ENCODE measurements at regions not wholly inside any gene's neighbourhood (a gene's known extent, or its start where the extent isn't known, plus 50 kb on each side); places are given as distances from the start of the nearest gene placed in this dataset.
"Not testable (repeated sequence)": the region's sequence is repeated elsewhere in the genome, so short reads cannot be mapped to it uniquely, and the experiment has no call there.

DNA sequence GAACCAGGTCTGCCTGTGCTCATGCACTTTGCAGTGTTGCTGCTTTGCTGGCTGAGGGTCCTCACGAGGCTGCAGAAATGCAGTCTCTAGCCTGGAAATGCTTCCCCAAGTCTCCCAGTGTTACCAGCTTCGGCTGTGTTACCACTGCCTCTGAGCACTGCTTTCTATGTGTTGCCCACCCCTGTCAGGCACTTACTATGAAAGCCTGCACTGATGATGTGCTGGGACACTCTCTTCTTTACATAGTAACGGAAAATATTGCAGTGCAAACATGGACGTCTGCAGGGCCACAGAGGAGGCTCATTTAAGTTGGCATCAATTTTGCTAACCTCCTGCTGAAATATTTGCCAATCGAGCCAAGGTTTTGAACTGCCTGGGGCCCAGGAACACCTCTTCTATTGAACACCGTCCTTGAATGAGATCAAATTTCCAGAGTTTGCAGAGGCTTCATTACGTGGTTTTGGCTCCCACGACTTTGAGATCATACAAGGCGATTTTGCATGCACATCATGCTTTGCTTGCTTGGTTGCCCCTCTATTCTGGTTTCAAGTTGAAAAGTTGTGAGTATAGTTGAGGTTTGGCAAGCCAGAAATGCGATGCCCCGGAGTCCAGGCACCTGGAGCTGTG is 404.7 kb upstream of the PODXL start:
- no peak for DNase-seq (ENCODE audit: low spot score)

DNA sequence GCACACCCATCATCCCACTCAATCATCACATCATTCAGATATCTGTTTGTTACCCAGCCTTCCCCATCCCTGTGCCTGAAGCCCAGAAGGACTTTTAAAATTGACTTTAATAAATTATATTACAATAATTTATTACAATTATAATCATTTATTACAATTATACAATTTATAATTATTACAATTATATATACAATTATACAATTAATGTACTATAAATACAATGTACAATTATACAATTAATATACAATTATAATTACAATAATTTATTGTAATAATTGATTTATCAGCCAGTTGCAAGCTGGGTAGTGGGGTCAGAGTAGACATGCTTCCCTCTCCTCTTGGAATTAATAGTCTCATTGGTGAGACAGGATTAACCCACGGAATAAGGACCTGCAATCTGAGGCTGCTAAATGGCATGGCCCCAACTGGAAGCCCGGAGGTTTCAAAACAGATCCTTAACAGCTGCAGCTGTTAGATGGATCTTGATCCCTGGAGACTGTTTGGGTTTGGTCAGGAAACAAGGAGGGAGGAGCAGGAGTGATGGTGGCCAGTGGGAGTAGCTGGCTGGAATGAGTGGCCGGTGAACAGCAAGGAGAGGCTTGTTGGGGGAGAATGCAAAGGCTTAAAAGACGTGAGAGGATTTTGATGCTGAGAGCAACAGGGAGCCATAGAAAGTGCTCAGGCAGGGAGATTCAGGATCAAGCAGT is 402.8 kb upstream of the PODXL start:
- no peak for DNase-seq (ENCODE audit: low spot score)

DNA sequence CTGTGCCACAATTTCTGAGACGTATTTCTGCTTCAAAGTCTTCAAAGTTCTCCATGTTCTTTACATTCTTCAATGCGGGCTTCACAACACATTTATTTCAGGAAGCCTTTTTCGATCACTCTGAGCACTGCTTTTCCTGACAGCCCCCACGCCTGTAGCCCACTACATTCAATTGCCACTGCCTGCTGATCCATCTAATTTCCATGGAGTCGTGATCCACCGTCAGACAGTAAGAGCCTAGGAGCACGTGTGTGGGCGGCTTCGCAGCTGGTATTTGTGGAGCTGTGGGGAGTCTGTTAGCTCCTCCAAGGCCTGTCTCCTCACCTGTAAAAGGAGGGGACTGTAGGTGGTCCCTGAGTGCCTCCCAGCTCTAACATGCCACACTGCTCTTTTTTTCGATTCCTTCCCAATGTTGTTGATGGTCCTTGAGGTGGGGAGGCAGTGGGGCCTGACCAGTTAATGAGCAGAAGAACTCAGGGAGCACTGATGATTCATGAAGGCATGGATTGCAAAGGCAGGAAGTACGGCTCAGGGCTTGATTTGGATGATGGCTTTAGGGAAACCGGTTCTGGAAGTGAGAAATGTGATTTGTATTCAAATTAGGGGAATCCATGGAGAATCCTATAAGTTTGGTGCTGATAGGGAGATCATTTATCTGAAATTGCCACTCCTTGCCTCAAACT is 401.1 kb upstream of the PODXL start:
- DNase-seq (ENCODE audit: low spot score): no peak

DNA sequence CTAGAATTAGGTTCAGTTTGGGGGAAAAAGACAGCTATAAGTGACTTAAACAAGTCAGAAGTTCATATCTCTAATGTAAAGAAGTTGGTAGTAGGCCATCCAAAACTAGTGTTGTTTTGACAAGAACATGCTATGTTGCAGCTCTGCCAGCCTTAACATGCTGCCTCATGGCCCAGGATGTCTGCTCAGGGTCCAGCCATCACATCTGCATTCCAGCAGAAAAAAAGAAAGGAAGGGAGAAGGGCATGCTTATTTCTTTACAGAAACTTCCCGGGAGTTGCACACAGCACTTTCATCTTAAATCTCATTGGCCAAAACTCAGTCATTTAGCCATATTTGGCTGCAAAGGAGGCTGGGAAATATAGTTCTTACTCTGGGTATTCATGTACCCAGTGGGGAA is 400.4 kb upstream of the PODXL start:
- DNase-seq (ENCODE audit: low spot score): no peak

DNA sequence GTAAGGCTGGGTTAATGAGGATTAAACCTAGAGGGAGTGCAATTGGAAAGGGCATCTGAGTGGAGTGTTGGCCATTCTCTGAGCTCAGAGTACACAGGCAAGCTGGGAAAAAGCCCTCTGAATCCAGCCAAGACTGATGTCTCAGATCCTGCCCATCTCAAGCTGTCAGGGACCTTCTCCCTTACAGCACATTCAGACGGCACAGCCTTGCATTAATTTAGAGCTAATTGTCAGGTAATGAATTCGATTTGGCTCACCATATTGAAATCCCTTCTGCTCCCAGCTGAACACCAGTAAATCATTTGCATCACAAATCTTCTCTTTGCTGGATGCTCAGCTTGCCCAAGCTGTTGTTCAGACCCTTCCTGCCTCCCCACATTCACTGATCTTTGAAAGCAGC is 399.3 kb upstream of the PODXL start:
- no peak for DNase-seq (ENCODE audit: low spot score)

DNA sequence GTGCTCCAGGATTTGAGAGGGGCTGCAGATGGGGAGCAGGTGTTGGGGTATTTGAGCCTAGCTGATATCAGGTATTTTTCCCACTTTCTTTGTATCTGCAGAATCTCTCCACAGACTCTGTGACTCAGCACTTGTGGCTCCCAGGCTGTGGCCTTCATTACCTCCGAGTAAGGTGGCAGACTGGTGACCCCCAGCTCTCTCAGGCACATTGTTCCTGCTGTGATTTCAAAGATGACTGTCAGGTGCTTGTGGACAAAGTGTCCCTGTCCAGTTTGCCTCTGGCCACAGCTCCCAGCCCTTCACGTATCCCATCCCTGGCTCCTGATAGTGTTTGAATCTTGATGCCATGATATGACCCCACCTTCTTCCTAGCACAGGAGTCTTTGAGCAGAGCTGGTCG is 396.8 kb upstream of the PODXL start:
- DNase-seq (ENCODE audit: low spot score): no peak

DNA sequence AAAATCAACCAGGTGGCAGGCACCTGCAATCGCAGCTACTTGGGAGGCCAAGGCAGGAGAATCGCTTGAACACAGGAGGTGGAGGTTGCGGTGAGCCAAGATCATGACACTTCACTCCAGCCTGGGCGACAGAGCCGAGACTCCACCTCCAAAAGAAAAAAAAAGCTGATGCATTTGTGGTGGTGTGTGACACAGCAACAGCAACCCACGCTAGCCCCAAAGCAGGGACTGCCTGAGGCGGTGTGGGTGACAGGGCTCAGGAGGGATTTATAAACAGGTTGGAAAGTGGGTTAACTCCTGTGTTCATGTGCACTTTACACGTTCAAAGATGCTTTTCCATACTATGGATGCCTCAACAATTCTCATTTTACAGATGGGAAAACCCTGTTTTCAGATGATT is 395.9 kb upstream of the PODXL start:
- no peak for DNase-seq (ENCODE audit: low spot score)

DNA sequence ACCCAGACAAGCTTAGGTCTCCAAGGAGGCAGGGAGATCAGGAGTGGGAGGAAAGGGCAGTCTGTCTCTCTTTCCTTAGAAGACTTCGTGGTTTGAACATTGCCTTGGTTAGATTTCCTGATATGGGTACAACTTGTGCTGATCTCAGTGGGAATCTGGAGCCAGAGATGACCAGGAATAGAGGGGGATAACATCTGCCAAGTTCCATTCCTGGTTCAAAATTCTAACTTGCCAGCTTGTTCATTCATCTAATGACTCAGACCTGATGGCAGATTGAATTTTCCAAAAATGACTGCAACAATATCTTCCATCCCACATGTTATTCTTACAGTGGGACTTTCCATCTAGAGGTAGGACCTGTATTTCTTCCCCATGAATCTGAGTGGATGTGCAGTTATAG is 394.3 kb upstream of the PODXL start:
- DNase-seq (ENCODE audit: low spot score): no peak

DNA sequence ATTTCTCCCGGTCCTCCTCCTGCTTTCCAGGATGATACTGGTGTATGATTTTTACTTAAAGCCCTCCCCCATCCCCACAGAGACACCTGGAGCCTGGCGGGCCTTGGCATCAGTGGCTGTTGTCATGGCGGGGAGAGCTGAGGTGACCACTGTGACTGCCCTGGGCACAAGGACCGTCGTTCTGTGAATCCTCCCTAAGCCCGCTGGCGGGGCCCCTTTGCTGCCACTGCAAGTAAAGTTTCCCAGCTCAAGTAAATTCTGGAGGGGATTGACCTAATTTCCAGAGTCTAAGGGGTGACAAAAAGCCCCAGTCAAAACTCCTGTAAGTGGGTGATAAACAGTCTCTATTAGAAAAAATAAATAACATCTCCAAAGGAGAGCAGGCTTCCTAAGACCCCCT is 393.2 kb upstream of the PODXL start:
- DNase-seq (ENCODE audit: low spot score): no peak

DNA sequence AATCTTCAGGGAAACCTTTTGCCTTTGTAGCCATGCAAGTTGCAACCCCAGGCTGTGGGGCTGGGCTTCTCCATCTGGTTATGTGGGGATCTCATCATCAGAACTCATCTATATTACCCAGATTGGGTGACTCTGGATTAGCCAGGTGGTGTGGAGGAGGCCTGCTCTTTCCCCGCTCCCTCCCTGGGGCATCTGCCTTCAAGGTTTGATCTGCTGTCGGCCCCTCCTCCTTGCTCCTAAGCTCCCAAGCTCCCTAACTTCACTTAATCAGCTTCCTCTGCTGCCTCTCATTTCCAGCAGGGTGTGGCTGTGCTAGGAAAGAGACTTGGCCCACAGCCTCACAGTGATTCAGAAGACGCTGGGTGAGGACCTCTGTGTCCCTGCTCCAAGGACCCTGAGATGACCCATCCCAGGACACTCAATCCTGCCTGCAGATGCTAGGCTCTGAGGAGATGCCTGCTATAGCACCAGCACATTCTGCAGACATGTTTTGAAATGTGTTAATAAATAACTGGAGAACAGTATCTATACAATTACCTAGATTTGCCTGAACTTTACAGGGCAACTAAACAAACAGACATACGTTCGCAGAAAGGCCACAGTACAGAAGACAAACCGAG is 392.1 kb upstream of the PODXL start:
- DNase-seq (ENCODE audit: low spot score): no peak

DNA sequence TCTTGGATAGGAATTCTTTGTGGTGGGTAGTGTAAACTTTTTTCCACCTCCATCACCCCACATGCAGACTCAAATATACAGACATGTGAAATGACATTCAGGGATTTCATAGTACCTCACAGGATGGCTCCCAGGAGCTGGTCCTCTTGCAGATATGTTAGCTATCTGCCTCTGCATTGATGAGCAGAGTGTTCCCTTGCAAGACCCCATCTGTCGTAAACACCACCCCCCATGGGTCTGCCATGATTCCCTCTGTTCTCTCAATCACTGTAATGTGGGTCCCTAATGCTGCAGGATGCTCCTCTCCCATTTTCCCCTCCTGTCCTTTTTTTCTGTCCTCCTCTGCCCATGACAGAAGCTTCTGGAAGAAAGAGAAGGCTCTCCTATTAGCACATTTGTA is 391.2 kb upstream of the PODXL start:
- DNase-seq (ENCODE audit: low spot score): no peak

DNA sequence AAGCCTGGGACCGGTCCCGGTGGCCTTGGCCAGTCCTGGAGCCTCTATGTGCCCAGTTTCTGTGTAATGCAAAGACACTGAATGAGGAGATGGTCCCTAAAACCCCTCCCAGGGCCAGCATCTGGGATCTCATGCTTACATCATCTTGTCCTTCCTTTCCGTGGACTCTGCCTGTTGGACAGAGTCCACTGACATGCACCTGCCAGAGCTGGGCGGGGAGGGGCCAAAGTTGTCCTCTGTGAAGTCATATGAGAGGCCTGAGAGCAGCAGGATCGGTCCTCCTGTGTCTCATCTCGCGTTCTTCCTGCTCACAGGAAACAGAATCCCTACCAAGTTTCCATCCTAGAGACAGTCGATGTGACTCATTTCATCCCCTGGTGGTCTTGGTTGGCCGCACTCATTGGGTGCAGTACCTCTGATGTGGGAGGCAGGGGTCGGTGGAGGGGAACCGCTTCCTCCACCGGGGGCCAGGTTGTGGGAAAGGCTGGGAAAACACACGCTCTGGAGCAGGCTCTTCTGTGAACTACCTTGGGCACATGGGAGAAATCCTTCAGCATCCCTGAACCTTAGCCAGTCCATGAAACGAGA is 389.6 kb upstream of the PODXL start:
- DNase-seq (ENCODE audit: low spot score): no peak

DNA sequence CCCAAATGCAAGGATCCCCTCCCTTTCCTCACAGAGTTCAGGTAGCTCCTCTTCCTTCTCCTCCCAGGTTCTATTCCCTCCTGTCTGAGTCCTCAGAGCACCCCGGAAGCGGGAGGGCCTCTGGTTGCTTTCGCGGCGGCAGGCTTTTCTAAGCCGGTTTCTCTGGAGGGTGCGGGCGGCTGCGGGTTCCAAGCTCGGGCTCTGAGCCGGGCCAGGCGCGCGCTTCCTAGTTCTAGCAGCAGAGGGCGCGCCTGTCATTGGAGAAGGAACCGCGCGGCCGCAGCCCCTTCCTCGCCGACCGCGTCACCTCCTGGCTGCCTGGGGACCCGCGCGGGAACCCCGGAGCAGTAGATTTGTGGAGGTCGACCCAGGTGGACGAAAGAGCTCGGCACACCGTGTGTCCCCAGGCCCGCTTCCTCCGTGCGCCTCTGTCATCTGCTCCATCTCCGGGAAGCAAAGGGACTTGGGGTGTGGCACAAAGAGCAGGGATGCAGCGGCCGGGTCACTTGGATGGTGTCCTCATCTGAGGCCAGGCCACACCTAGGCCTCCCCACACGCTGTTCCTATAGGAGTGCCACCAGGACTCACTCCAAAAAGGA is 389.0 kb upstream of the PODXL start:
- peak; percentile 50 for DNase-seq (ENCODE audit: low spot score)

DNA sequence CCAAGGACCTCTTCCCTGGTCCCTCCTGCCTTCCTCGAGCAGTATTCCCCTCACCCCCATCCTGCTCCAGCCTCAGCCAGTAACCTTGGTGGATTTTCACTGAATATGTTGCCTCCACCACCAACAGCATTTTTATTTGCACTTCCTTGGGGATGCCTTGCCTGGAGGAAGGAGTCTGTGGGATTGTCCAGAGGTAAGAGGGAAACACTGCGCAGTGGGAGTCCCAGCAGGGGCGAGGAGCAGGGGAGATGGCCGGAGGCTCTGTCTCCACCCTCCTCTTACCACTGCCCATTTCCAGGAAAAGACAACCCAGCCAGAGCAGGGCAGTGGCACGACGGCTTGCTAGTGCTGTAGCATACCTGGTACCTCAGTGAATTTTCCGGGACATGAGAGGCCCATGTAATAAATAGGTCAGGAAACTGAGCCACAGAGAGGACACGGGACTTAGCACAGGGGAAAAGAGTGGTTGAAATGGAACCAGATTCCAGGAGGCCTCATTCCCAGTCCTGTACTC is 388.2 kb upstream of the PODXL start:
- DNase-seq (ENCODE audit: low spot score): no peak

DNA sequence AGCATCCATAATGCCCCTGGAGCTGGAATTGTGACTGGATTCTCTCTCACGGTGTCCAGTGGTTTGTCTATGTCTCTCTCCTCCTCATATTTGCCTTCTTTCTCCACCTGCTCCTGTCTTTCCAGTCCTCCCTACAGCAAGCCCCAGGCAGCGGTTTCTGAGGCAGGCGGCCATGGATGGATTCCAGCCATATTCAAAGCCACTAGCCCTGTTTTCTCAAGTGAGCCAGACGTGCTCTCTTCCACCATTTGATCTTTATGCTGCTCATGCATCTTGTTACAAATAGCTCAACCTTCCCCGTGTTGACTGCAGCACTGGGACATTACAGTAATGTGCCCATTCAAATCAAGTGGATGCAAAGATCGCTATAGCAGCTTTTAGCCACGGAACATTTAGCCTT is 387.2 kb upstream of the PODXL start:
- no peak for DNase-seq (ENCODE audit: low spot score)

DNA sequence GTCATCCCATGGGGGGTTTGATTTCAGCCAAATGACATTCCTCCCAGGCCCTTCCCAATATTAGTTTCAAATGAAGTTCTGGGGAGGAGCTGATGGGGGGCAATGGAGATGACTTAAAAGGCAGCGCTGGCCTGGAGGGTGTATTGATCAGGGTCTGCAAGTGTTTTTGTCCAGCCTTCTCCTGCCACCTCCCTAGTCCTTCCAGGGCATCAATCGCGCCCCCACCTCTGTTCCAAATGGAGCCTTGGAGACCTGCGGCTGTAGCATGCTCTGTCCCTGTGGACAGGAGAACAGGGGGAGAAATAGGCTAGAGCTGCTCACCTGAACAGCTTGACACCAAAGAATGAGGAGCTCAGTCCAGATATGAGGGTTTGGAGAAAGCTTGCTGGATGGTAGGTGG is 386.8 kb upstream of the PODXL start:
- no peak for DNase-seq (ENCODE audit: low spot score)

DNA sequence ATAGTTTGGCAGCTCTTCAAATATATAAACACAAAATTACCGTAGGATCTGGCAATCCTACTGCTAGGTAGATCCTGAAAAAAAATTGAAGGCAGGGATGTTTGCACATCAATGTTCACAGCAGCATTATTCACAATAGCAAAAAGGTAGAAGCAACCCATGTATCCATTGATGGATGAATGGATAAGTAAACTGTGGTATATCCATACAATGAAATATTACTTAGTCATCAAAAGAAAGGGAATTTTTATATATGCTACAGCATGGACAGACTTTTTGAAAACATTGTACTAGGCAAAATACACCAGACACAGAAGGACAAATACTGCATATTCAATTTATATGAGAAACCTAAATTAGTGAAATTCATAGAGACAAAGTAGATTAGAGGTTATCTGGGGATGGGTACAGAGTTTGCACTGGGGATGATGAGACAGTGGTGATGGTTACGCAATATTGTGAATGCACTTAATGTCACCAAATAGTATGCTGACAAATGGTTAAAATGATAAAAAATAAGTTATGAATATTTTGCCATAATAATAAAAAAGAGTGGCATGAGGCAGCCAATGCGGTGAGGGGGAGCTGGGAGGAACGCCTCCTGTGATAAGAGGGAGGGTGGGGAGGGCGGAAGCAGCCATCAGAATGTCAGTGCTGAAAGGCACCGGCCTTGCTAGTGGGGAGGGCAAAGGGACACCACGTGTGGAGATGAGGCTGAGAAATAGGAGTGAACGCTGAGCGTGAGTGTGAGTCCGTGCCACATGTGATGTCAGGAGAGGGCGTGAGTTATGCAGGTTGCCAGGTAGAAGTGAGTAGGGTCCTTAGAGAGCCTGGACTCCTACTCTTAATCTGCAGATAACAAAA is 386.1 kb upstream of the PODXL start:
- no peak for DNase-seq (ENCODE audit: low spot score)

DNA sequence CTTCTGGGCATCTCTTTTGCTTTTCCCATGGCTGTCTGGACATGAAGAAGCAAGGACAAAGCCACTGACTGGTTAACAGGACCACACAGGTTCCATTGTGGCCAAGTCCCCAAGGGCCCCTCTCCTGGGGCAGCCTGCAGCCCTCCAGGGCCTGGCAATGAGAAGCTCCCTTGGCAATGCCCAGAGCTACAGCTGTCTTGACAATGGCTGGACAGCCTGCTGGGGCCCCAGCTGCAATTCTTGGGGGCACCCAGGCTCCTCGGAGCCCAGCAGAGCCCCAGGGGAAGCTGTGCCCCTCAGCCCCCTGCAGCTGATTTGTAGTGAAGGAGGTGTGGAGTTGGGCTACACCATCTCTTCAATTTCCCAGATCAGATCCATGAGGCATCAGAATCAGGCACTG is 384.9 kb upstream of the PODXL start:
- DNase-seq (ENCODE audit: low spot score): no peak

DNA sequence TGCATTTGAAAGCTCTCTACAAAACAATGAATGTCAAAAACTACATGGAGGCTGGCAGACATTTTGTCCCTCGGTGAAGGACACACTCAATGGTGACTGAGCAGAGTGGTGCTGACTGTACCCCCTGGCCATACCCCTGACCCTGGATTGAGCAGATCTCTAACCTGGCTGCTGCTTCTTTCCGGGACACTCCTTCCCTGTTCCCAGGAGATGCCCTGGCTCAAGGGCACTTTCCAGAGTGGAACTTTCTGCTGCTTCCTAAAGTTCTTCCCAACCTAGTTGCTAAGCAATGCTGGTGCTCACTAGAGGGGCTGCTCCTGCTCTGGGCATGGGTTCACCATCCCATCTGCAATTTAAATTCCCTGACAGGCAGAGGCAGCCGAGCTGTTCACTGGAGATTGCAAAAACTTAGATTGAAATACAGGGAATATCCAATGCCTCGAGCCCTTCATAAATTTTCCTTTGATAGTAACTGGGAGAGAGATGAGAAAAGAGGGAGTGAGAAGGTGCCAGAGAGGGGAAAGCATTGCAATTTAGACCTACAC is 384.3 kb upstream of the PODXL start:
- DNase-seq (ENCODE audit: low spot score): no peak

DNA sequence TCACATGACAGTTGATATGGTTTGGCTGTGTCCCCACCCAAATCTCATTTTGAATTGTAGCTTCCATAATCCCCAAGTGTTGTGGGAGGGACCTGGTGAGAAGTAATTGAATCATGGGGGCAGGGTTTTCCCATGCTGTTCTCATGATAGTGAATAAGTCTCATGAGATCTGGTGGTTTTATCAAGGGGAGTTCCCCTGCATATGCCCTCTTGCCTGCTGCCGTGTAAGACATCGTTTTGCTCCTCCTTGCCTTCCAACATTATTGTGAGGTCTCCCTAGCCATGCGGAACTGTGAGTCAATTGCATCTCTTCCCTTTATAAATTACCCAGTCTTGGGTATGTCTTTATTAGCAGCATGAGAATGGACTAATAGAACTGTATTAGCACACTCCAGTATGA is 382.4 kb upstream of the PODXL start:
- not testable (repeated sequence) for DNase-seq (ENCODE audit: low spot score)

DNA sequence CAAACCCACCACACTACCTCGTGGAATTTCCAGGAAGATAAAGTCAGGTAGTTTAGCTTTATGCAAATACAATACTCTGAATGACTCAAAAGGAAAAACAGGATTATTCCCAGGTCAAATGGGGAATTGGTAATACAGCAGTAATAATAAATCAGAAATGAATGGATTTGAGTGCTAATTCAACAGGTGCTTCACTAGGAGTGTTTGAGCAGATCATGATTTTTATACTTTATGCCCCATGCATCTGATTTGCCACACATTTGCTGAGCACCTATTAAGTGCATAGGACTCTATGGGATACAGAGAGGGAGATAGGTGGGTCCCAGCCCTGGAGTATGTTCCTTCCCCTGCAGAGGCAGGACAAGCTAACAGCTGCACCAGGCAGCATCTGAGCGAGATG is 381.4 kb upstream of the PODXL start:
- no peak for DNase-seq (ENCODE audit: low spot score)
